Renal cortex interstitium (tissue), 11 donors: ENCODE measurements at regions not wholly inside any gene's neighbourhood (a gene's known extent, or its start where the extent isn't known, plus 50 kb on each side); places are given as distances from the start of the nearest gene placed in this dataset.

Source experiments
- DNase-seq, 11 donors: peaks; one replicate each; pipeline ENCODE4 v3.0.0-alpha.2; 2013; ENCODE audit warnings: low read depth in 9 of 11, low spot score in 4 of 11; ENCODE audit errors: extremely low read depth in 1 of 11

DNA sequence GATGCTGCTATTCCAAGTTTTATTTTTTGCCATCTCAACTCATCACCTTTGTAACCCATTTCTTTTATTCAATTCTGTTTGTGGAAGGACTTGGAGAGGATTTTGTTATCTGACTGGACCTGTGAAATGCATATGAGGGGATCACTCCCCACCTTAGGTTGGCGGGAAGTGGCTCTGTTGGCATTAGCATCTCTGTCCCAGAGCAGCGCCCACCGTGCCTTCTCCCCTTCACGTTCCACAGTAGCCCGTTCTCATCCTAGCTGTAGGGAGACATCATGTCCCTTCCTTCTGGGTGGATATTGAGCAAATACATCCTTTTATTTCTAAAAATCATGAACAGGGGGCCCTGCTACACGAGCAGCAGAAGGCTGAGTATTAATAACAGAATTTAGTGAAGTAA lies 330.4 kb downstream of the RFC3 start:
- no peak for DNase-seq

DNA sequence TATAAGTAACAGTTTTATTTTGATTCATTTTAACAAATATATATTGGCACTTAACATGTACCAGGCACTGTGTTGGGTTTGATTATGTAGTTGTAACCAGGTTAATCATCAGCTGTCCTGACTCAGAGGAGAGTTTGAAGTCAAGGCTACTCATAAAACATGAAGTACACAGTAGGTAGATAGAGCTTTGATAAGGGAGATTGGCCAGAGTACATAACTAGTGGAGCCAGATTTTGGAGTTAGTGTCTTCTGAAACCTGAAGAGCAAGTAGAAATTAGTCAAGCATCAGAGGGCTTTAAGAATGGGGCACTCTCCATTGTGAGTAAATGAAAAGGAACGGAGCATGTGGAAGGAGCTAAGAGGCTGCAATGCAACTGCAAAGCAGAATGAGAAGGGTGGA lies 333.9 kb downstream of the RFC3 start:
- no peak for DNase-seq

DNA sequence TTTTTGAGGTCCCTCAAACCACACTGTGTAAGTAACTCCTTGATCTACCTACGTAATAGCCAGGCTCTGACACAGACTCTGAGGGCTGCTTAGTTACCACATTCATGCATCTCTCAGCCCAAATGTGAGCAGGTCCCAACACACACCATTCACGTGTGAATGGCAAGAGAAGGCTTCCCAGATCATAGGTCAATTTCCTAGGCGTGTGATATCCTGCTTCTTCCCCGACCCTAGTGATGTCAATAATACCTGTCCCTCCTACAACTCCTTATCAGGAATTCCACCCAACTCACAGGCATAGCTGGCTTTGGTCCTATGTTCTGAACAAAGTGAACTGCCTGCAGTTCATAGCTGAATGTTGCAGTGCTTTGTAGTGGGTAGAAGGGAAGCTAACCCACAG lies 334.5 kb downstream of the RFC3 start:
- DNase-seq: no peak

DNA sequence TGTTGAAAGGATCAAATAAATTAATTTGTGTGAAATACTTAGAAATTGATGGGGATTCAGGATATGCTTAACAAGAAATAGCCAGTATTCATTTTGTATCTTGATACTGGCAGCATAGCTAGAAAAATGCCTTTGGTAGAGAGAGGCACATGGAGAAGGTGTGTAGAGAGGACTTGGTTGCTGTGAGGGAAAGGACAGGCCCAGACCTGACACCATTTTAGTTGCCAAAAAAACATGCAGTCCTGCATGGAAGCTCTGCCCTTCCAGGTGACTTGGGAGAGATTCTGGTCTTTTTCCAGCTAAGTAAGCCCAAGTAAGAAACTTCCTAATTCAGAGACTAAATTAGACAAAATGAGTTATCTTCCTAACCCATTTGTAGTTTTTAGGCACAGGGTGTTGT lies 335.0 kb downstream of the RFC3 start:
- no peak for DNase-seq

DNA sequence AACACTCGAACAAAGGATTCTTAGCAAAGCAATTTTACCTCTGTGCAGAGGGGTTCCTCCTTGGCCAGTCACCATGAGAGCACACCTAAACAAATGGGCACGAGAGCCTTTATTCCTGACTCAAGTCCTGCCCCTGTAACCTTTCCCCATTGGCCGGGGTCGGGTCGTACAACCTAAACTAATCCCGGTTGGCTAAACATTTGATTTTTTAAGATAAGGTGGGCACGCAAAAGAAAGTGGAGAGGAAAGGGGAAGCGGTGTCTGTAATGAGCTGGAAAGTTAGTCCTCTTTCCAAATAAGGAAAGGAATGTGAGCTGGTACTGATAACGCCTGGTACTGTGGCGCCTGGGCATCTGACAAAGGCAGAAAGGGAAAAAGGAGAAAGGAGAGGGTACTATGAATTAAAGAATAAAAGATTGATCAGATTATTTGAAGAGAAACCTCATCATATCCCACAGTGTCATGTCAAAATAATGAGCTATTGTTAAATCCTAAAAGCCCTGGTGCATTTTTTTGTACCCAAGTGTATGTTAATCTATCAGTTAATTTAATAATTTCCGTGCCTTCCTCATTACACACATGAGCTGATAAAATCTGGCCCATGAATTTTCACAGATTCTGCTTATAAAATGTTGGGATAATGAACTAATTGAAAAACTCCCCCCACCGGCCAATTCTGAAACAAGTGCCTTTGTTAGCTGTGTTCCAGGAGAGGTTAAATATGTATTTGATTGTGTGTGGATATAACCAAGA lies 335.7 kb downstream of the RFC3 start:
- no peak for DNase-seq

DNA sequence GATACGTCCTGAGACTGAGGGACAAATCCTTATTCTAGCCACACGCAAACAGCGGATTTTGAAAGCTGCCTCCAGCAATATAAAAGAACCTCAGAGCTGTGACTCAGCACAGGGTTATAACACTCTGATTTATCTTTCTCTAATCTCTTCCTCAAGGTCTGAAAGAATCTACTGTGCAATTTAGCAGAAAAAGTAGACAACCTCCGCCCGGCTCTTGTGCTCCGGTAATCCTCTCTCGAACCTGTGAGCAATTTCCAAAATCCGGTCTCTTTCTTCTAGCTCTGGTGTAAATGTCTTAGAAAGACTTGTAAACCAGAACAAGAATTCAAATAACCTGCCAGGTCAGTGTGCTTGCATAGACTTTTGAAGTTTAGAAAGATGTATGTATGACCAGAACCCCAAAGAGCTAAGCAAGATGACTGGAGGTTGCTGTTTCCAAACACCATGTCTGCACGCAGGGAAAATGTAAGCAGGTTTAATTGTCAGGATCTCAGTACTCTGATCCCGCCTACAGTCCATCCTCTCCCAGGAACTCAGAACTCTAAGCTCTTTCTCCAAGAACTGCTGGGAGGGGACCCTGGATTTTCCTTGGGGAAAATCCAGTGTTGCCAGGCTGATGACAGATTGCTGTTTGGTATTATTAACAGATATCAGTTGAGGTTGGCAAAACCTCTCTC lies 338.1 kb downstream of the RFC3 start:
- no peak for DNase-seq

DNA sequence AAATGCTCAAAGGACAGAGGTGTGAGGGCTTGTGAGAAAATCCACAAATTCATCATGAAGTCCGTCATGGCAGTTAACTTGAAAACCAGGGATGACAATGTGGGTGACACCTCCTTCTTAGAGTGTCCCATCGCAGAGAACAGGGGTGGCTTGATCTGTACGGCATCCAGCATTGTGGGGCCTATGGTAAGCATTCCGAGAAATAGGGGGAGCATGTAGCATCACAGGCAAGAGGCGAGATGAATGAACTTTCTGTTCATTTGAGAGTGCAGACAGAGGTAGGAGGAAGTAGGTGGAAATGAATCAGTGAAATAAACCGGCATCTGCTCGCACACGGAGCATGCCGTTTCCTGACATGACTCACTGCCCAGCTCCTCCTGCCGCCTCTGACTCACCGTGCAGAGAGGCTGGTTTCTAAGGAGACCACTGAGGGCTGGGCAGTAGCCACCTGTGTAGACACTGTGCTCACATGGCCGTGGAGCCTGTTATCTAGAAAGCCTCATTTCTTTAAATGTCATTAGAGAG lies 339.0 kb downstream of the RFC3 start:
- peak in 6 of 11 donors; percentile 17 to 45 (median 34) for DNase-seq

DNA sequence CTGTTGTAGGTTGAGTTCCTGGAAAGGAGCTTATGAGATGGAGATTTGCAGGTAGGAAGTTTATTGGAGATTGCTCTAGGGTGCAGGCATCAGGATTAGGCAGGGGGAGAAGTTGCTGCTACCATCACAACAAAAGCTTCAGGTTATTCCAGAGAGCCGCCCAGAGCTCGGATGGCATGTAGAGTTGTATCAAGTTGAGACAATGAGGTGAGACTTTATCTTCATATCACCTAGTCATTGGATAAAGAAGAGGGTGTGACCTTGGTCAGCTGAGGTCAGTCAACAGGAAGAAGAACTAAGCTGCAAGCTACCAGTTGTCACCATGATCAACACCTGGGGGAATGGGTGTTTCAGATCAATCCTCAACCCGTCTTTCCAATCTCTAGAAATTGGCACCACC lies 342.0 kb downstream of the RFC3 start:
- no peak for DNase-seq

DNA sequence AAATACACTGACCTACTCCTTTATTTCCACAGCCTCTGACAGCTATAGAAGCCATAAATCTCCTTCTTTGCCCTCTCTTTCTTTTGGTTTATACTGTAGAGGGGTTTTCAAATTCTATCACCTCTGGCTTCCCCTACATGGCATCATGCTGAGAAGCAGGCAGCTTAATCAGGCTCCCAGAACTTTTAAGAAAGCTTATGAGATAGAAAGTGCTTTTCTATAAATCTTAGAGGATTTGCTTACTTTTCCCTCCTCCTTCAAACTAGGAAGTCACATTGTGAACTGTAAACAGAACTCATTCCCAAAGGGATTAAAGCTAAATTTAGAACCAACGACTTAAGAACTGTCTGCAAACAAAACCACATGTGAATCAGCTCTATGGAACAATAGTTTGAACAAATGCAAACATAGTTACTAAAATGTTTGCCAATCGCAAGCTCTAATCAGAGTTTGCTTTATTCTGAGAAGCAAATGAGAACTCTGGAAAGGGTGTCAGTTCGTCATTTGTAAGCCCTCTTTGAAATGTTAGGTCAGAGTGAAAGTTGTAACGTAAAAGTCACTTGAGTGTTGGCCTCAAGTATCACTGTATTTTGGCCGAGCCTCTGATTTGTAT lies 344.1 kb downstream of the RFC3 start:
- peak in 10 of 11 donors; percentile 34 to 70 (median 58) for DNase-seq

DNA sequence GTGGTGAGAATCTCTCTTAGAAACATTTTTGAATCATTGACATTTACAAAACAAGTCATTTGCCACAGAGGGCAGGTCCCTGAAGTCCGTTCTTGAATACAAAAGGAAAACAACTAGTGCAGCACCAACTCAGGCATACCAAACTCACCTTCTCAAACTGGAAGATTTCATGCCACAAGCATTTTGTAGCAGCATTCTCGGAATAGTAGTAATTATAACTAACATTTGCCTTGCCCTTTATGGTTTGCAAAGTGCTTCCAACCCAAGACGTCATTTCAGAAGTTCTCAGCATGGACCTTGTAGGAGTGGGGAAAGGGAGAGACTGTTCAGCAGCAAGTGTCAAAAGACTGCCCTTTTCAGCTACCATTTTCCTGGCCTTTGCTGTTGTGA lies 344.6 kb downstream of the RFC3 start:
- DNase-seq: no peak

DNA sequence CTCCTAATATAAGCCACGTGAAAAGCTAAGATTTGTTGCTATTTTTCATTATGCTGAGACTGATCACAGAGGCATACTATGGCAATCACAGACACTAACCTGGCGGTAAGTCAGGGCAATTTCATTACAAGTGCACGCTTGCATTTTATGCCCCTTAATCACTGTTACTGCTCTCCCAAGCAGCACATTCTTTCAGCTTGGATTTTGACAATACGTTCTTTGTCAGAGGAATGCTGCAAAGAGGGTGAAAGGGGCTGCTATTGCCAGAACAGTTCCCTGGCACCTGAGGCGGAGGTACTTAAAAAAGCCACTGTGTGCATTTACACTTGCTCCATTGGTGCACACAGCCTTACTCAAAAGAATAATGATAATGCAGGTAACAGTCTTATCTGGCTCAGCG lies 346.6 kb downstream of the RFC3 start:
- DNase-seq: no peak

DNA sequence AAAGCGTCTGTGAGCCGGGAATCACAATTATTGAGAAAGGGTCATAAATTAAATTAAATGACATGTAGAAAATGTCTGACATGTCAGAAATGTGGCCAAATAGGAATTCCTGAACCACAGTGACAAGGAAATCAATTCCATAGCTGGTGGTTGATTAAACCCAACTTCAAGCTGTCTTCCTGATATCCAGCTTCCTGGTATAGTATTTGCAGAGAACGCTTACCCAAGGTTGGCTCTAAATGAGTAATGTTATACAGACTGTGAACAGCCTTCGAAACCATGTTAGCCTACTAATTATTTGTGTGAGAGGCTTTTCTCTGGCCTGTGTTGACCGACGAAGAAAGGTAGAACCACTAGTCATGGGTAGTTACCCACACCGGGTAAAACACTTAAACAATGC lies 347.2 kb downstream of the RFC3 start:
- DNase-seq: no peak

DNA sequence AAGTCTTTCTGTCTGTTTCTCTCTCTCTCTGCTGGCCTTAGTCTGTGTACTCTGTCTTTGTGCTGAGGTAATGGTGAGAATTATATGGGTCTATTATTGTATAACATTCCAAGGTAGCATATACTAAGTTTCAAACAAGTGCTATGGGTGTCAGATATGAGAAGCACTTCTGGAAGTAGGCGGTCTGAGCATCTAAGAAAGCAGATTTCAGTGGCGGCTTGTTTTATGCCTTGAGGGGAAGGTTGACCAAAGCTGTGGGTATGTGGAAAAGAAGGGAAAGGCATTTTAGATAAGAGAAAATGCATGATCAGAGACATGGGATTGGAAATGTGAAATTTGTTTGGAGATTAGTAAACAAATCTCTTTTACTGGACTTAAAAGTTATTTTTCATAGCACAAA lies 348.5 kb downstream of the RFC3 start:
- no peak for DNase-seq

DNA sequence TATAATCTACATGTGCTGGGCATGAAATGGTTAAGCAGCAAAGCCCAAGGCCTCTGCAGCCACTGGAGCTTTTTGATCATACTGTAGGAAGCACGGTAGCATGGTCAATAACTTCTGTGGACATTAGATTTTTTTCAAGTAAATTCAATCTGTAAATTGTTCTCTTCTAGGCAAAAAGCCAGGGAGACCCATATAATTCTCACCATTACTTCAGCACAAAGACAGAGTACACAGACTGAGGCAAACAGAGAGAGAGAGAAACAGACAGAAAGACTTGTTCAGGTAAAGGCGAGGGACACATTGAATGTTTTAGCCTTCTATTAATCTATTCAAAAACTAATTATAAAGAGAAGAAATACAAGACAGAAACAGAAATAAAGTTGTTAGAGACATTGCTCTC lies 349.4 kb downstream of the RFC3 start:
- DNase-seq: no peak

DNA sequence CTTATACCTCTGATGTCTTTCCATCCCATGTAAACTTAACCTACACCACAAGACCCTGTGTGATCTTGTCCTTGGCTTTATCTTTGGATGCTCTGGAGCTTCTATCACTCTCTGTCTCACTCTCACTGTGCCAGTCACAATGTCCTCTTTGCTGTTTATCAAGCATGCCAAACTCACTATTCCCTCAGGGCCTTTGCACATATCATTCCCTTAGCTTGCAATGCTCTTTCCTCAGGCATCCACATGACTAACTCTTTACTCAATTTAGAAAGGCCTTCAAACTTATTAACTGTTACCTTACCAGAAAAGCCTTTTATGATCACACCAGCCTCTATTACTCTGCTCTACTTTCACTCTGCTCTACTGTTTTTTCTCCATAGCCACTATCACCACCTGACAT lies 354.1 kb downstream of the RFC3 start:
- no peak for DNase-seq

DNA sequence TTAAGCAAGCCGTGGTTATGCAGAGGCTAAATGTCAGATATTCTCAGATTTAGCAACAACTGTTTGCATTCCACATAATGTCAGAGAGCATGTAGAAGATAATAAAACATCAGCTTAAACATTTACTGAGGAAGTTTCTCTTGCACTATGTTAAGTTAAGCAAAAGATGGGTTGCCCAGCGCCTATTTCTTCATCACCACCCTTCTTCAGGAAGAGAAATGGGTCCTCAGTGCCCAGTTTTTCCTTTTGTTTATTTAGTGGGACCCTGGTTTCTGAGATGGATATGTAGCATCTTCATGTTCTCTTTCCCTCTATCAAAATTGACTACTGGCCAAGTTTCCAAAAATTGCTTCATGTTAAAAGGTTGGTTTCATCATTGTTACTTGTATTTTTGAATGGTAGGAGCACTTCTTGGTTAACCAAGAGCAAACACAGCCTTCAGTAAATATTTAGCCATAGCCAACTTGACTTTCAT lies 356.8 kb downstream of the RFC3 start:
- no peak for DNase-seq

DNA sequence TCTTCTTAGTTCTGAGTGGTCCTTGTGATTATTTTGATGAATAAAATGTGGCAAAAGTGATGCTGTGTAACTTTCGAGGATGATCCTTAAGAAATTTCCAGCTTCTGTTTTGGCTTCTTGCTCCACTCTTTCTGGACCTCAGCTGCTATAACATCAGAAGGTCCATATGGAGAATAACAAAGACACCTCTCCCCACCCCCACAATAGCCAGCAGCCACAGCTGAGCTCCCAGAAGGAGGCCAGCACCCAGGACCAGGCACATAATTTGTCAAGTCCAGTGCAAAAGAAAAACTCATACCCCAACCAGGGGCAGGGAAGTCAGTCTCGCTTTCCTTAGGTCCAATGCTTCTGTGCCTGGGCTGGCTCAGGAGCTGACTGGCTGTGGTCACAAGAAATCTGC lies 357.6 kb downstream of the RFC3 start:
- no peak for DNase-seq

DNA sequence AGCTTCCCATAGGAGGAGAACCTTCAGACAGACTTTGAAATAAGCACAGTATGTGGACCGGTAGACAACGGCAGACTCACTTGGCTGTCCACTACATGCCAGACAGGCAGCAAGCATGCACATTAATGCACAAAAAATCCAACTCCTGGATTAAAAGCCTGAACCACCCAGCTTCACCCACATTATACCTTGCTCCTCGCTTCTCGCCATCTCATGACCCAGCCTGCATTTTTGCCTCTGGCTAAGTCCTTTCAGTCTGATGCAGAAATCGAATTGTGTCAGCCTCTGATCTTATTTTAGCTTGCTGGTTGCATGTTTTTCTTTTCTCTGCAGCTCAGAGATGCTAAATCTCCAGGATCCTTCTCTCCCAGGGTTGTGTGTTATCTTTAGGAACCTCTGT lies 358.7 kb downstream of the RFC3 start:
- DNase-seq: no peak

DNA sequence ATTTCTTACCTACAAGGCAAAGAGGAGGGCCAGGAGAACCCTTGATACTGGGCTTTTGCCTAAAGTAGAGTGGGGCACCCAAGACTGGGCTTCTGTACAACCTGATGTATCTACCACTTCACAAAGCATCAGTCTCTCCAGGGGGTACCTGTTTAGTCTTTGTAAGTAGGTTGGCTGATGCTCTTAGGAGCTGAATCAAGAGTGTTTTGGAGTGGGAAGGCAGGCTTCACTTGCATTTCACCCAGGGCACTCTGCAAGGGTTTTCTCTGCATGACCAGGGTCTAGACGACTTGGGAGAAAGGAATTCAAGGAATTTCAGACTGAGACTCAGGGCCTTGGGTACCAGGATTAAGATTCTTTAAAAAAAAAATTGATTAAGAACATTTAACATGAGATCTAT lies 361.5 kb downstream of the RFC3 start:
- no peak for DNase-seq

DNA sequence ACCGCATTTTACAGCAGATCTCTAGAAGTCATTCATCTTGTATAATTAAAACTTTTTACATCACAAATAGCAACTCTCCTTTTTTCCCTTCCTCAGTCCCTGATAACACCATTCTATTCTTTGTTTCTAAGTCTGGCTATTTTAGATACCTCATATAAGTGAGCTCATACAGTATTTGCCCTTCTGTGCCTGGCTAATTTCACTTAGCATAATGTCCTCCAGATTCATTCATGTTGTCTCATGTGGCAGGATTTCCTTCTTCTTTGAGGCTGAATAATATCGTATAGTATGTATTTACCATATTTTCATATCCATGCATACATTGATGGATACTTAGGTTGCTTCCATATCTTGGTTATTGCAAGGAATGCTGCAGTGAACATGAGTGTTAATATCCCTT lies 362.0 kb downstream of the RFC3 start:
- no peak for DNase-seq
